Fibroblast of pulmonary artery (primary cell): ENCODE measurements at regions not wholly inside any gene's neighbourhood (a gene's known extent, or its start where the extent isn't known, plus 50 kb on each side); places are given as distances from the start of the nearest gene placed in this dataset.

Experiments used
- DNase-seq: peaks from one replicate; pipeline ENCODE4 v3.0.0-alpha.2; 2010; ENCODE audit warnings: low read depth
- H3K4me3 ChIP-seq: replicated peaks from 2 replicates; pipeline ENCODE4 v1.5.1; 2011; ENCODE audit warnings: low read depth, mild to moderate bottlenecking, control low read depth, low read length, moderate library complexity
- TF ChIP-seq, protein P1 (sequence below): IDR thresholded peaks from 2 replicates; pipeline ENCODE4 v1.5.1; 2011; ENCODE audit warnings: mild to moderate bottlenecking, control low read depth, low read length, inconsistent platforms; ENCODE audit errors: missing control alignments

DNA sequence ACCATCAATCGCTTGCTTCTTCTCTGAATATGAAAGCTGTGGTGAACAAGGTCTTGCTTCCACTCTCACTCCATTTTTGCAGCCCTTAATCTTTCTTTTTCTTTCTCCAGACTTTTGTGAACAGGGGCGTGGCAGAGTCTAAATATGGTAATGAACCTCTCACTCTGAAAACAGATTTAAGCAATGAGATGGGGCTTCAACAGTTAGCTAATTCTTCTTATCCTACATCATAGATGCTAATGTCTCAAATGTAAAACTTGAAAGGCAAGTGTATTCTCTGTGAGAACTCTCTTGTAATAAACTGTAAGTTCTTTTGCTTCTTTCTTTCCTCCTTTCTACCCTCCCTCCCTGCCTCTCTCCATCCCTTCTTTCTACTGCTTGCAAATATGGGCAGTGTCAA is 106.5 kb upstream of the ANK2 start:
- TF ChIP-seq, protein P1, sequence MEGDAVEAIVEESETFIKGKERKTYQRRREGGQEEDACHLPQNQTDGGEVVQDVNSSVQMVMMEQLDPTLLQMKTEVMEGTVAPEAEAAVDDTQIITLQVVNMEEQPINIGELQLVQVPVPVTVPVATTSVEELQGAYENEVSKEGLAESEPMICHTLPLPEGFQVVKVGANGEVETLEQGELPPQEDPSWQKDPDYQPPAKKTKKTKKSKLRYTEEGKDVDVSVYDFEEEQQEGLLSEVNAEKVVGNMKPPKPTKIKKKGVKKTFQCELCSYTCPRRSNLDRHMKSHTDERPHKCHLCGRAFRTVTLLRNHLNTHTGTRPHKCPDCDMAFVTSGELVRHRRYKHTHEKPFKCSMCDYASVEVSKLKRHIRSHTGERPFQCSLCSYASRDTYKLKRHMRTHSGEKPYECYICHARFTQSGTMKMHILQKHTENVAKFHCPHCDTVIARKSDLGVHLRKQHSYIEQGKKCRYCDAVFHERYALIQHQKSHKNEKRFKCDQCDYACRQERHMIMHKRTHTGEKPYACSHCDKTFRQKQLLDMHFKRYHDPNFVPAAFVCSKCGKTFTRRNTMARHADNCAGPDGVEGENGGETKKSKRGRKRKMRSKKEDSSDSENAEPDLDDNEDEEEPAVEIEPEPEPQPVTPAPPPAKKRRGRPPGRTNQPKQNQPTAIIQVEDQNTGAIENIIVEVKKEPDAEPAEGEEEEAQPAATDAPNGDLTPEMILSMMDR = no peak
- no peak overlapping the region for H3K4me3 ChIP-seq
- DNase-seq = no peak

GRCh38 chr4:112944006-112944405 is 105.4 kb upstream of the ANK2 start:
- TF ChIP-seq, protein P1 = no peak
- H3K4me3 ChIP-seq = no peak overlapping the region

GRCh38 chr4:112946127-112946526 is 103.3 kb upstream of the ANK2 start:
- DNase-seq = no peak
- no peak overlapping the region for H3K4me3 ChIP-seq
- TF ChIP-seq, protein P1 = no peak

More at GRCh38 chr4:112944006-112944405, 105.4 kb upstream of the ANK2 start:
- no peak for DNase-seq

GRCh38 chr4:112947616-112948015 is 101.8 kb upstream of the ANK2 start:
- TF ChIP-seq, protein P1 = no peak
- H3K4me3 ChIP-seq = no peak overlapping the region
- no peak for DNase-seq

DNA sequence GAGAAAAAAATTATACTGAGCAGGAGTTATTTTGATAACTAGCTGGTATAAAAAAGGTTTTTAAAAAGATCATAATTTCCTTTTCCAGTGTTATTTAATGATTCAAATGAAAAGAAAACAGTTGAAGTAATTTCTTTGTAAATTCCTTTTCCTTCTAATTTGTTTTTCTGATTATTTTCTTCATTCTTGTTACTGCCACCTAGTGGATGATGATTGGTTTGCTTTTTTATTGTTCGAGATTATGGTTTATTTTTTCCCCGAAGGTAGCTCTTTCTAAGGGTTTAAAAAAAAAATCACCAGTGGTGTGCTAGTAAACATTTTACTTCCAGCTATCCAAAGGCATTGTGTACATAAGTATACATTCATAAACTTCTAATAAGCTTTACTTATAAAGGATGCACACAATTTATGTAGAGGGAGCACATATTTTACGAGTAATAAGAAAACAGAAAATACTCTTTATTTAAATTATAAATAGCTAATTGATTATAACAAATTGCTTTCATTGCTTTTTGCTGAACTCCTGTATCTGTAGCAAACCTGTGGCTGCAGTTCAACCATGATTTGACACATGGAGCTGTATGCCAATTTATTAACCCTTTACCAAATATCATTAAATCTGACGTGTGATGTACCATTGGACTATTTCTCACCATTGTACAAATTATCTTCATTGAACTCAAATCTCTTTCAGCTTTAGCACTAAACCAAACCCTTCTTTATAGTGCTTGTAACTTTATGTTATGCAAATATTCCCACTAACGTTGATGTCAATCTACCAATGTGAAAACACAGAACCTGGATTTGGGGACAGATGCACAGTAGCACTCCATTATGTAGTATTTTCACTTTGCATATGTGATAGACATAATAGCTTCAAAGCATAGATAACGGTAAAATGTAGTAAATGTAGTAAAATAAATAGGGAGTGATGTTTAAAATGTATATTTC is 97.8 kb upstream of the ANK2 start:
- TF ChIP-seq, protein P1 = peak; percentile 61
- H3K4me3 ChIP-seq = no peak overlapping the region
- peak; percentile 42 for DNase-seq

GRCh38 chr4:112952313-112952700 is 97.1 kb upstream of the ANK2 start:
- no peak overlapping the region for H3K4me3 ChIP-seq
- no peak for DNase-seq
- TF ChIP-seq, protein P1 = no peak
